ENCODE measurements at regions not wholly inside any gene's neighbourhood (a gene's known extent, or its start where the extent isn't known, plus 50 kb on each side); places are given as distances from the start of the nearest gene placed in this dataset.

GRCh38 chr16:87062569-87063442 is 254.4 kb downstream of the C16orf95 start:
- Histone ChIP-seq H3K4me2 (peak overlapping the region; percentile 76), H3K4me1 (peaks cover 30% of the 10 kb centered on the region), H3K27me3 (no peaks in the 10 kb centered on the region), H3K9ac (no peak overlapping the region), H4K20me1 (no peaks in the 10 kb centered on the region), H3K4me3 (peak overlapping the region; percentile 42; the same call in 1 of the 2 replicates), H3K27ac (no peak overlapping the region), H3K9me3 (no peaks in the 10 kb centered on the region), H3K36me3 (no peaks in the 10 kb centered on the region)
- no peak for TF ChIP-seq Cebpa-rat (IDR thresholded peaks at IDR 0.05)

- no peak overlapping the region for H3K4me3 ChIP-seq
- no peaks in the 10 kb centered on the region for H4K20me1 ChIP-seq
- H3K27me3 ChIP-seq = no peaks in the 10 kb centered on the region
- peaks cover 30% of the 10 kb centered on the region for H3K4me1 ChIP-seq
- TF ChIP-seq Cebpa-rat (IDR thresholded peaks at IDR 0.05) = no peak
- no peaks in the 10 kb centered on the region for H3K9me3 ChIP-seq
- H3K4me2 ChIP-seq = no peak overlapping the region
- H3K36me3 ChIP-seq = no peaks in the 10 kb centered on the region
- no peak overlapping the region for H3K27ac ChIP-seq
- H3K9ac ChIP-seq = no peak overlapping the region
Measured at GRCh38 chr16:87063543-87063942, 253.6 kb downstream of the C16orf95 start.

GRCh38 chr16:87064731-87065445 is 252.3 kb downstream of the C16orf95 start:
- no peaks in the 10 kb centered on the region for H3K27me3 ChIP-seq
- TF ChIP-seq Cebpa-rat (IDR thresholded peaks at IDR 0.05) = no peak
- no peak overlapping the region; the same call in 1 of the 2 replicates for H3K9ac ChIP-seq
- H3K36me3 ChIP-seq = no peaks in the 10 kb centered on the region
- no peaks in the 10 kb centered on the region for H4K20me1 ChIP-seq
- peaks cover 30% of the 10 kb centered on the region for H3K4me1 ChIP-seq
- H3K4me3 ChIP-seq = no peak overlapping the region
- peak overlapping the region; percentile 60 for H3K4me2 ChIP-seq
- H3K9me3 ChIP-seq = no peaks in the 10 kb centered on the region
- H3K27ac ChIP-seq = peak overlapping the region; percentile 66

- Histone ChIP-seq H3K4me1 (peaks cover 30% of the 10 kb centered on the region), H3K4me2 (peak overlapping the region; percentile 60), H3K4me3 (no peak overlapping the region), H3K27ac (peak overlapping the region; percentile 66), H4K20me1 (no peaks in the 10 kb centered on the region), H3K9ac (no peak overlapping the region; the same call in 1 of the 2 replicates), H3K36me3 (no peaks in the 10 kb centered on the region), H3K9me3 (no peaks in the 10 kb centered on the region), H3K27me3 (no peaks in the 10 kb centered on the region)
- no peak for TF ChIP-seq Cebpa-rat (IDR thresholded peaks at IDR 0.05)
Measured at GRCh38 chr16:87065446-87066132, 251.6 kb downstream of the C16orf95 start.

GRCh38 chr16:87066133-87067002 is 250.8 kb downstream of the C16orf95 start:
- H3K4me2 ChIP-seq = peak overlapping the region; percentile 60
- H3K9me3 ChIP-seq = no peaks in the 10 kb centered on the region
- H3K36me3 ChIP-seq = no peaks in the 10 kb centered on the region
- no peak overlapping the region for H3K9ac ChIP-seq
- no peaks in the 10 kb centered on the region for H4K20me1 ChIP-seq
- peak overlapping the region; percentile 66; the same call in 1 of the 2 replicates for H3K27ac ChIP-seq
- TF ChIP-seq Cebpa-rat (IDR thresholded peaks at IDR 0.05) = no peak
- H3K4me3 ChIP-seq = no peak overlapping the region
- no peaks in the 10 kb centered on the region for H3K27me3 ChIP-seq
- peaks cover 30% of the 10 kb centered on the region for H3K4me1 ChIP-seq

GRCh38 chr16:87067003-87067556 is 250.1 kb downstream of the C16orf95 start:
- Histone ChIP-seq H3K4me3 (no peak overlapping the region), H3K9ac (no peak overlapping the region), H3K27ac (no peak overlapping the region), H3K4me2 (no peak overlapping the region), H3K9me3 (no peaks in the 10 kb centered on the region), H4K20me1 (no peaks in the 10 kb centered on the region), H3K4me1 (peaks cover 30% of the 10 kb centered on the region), H3K36me3 (no peaks in the 10 kb centered on the region), H3K27me3 (no peaks in the 10 kb centered on the region)
- no peak for TF ChIP-seq Cebpa-rat (IDR thresholded peaks at IDR 0.05)

GRCh38 chr16:87067836-87068761 is 249.1 kb downstream of the C16orf95 start:
- no peaks in the 10 kb centered on the region for H4K20me1 ChIP-seq
- no peak overlapping the region for H3K4me3 ChIP-seq
- no peaks in the 10 kb centered on the region for H3K9me3 ChIP-seq
- TF ChIP-seq Cebpa-rat (IDR thresholded peaks at IDR 0.05) = no peak
- H3K9ac ChIP-seq = no peak overlapping the region
- H3K27me3 ChIP-seq = no peaks in the 10 kb centered on the region
- no peaks in the 10 kb centered on the region for H3K36me3 ChIP-seq
- peaks cover 21% of the 10 kb centered on the region for H3K4me1 ChIP-seq
- no peak overlapping the region for H3K27ac ChIP-seq
- no peak overlapping the region for H3K4me2 ChIP-seq

- Histone ChIP-seq H3K4me1 (peaks cover 27% of the 10 kb centered on the region), H3K4me2 (no peak overlapping the region), H3K9me3 (no peaks in the 10 kb centered on the region), H3K4me3 (no peak overlapping the region), H3K36me3 (no peaks in the 10 kb centered on the region), H3K27ac (no peak overlapping the region), H3K9ac (no peak overlapping the region), H4K20me1 (no peaks in the 10 kb centered on the region), H3K27me3 (no peaks in the 10 kb centered on the region)
- no peak for TF ChIP-seq Cebpa-rat (IDR thresholded peaks at IDR 0.05)
Measured at GRCh38 chr16:87068762-87069150, 248.4 kb downstream of the C16orf95 start.

All from BLaER1 (cell line).